ENCODE measurements at regions not wholly inside any gene's neighbourhood (a gene's known extent, or its start where the extent isn't known, plus 50 kb on each side); places are given as distances from the start of the nearest gene placed in this dataset.
A peak's percentile ranks its signal among the peaks of the same experiment; 100 is the strongest.

GRCh38 chr2:226308323-226308680, 491.3 kb downstream of the IRS1 start:
- Histone ChIP-seq H3K27ac (no peak overlapping the region), H3K9me3 (no peaks in the 10 kb centered on the region), H3K4me3 (no peak overlapping the region), H3K4me1 (peaks cover 7% of the 10 kb centered on the region; the same call in 1 of the 3 replicates), H3K4me2 (no peak overlapping the region)
- WGBS (ENCODE audit: missing lambda C conversion rate), result 66% methylated on average over 2 of the region's 2 CpGs
- ATAC-seq, result no peak
- no peak for FAIRE-seq
- TF ChIP-seq, protein P1, sequence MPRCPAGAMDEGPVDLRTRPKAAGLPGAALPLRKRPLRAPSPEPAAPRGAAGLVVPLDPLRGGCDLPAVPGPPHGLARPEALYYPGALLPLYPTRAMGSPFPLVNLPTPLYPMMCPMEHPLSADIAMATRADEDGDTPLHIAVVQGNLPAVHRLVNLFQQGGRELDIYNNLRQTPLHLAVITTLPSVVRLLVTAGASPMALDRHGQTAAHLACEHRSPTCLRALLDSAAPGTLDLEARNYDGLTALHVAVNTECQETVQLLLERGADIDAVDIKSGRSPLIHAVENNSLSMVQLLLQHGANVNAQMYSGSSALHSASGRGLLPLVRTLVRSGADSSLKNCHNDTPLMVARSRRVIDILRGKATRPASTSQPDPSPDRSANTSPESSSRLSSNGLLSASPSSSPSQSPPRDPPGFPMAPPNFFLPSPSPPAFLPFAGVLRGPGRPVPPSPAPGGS (IDR thresholded peaks at IDR 0.05), result no peak
- TF ChIP-seq PHF8 (IDR thresholded peaks at IDR 0.05; ENCODE audit: borderline replicate concordance, low read depth) (no peak), RAD21 (conservative IDR thresholded peaks at IDR 0.05 in 1 of 2, IDR thresholded peaks at IDR 0.05 in 1 of 2) (no peak), ESRRA (IDR thresholded peaks at IDR 0.05; ENCODE audit: borderline replicate concordance, low read length) (no peak), HOXB13 (CRISPR knock-in tag; IDR thresholded peaks at IDR 0.05; ENCODE audit: low read depth) (no peak), HOXA7 (CRISPR knock-in tag; IDR thresholded peaks at IDR 0.05) (no peak), MAZ (IDR thresholded peaks at IDR 0.05; ENCODE audit: borderline replicate concordance, low read depth, low read length) (no peak), FOSL2 (IDR thresholded peaks at IDR 0.05) (no peak), FOSL2 (CRISPR knock-in tag; IDR thresholded peaks at IDR 0.05) (no peak), KDM1A (IDR thresholded peaks at IDR 0.05; ENCODE audit: low read depth) (no peak), CHD2 (IDR thresholded peaks at IDR 0.05; ENCODE audit: low read length, partially characterized antibody) (no peak)
- TF ChIP-seq, protein P2, sequence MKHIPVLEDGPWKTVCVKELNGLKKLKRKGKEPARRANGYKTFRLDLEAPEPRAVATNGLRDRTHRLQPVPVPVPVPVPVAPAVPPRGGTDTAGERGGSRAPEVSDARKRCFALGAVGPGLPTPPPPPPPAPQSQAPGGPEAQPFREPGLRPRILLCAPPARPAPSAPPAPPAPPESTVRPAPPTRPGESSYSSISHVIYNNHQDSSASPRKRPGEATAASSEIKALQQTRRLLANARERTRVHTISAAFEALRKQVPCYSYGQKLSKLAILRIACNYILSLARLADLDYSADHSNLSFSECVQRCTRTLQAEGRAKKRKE (CRISPR knock-in tag; IDR thresholded peaks at IDR 0.05; ENCODE audit: low read depth), result no peak
- POLR2A ChIA-PET, result no interaction called here
- no peak for DNase-seq (ENCODE audit: low read depth in 1 of 2, low spot score in 1 of 2)
- CTCF ChIA-PET, result no interaction called here

DNA sequence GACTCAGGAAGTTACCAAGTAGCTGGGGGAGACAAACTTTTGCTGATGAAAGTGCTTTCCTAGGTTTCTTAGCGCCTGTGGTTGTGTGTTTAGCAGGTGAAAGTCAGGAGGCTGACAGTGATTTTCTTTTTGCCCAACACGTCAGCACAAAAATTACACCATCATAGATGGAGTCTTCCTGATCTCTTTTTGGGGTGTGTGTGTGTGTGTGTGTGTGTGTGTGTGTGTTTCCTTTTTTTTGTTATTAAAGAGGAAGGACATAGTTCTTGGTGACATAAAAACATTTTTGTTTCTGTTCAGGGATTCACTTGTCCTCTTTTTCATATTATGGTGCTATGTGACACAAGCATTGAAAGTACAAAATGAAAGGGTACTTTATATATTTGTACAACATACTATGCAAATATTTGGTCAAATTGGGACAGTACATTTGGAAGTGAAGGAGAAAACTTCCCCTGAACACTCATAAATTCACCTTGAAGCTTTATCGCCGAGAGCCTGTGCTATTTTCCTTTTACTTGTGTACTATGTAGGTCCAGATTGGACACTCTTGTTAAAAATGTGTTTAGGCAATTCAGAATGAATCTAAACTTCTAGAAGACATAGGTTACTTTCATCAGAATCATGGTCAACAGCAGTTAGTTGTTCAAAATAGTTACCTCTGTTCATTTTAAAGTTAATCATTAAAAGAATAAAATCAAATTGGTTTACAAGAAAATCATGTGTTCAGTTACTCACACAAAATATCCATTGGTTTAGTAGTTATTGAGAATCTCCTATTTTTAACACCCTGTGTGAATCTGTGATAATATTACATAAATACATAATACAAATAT, 491.9 kb downstream of the IRS1 start:
- ATAC-seq, result no peak
- no peak for DNase-seq (ENCODE audit: low read depth in 1 of 2, low spot score in 1 of 2)
- Histone ChIP-seq H3K27ac (no peak overlapping the region), H3K4me1 (peaks cover 7% of the 10 kb centered on the region; the same call in 1 of the 3 replicates), H3K4me2 (no peak overlapping the region), H3K9me3 (no peaks in the 10 kb centered on the region), H3K4me3 (no peak overlapping the region)
- WGBS (ENCODE audit: missing lambda C conversion rate), result 87% methylated on average over 4 of the region's 4 CpGs
- CTCF ChIA-PET, result no interaction called here
- POLR2A ChIA-PET, result no interaction called here
- no peak for FAIRE-seq
- TF ChIP-seq EHMT2 (IDR thresholded peaks at IDR 0.05; ENCODE audit: low read depth), result no peak
- TF ChIP-seq NFE2L2 (conservative IDR thresholded peaks at IDR 0.05; ENCODE audit: low read length), result no peak
- TF ChIP-seq RARB (CRISPR knock-in tag; IDR thresholded peaks at IDR 0.05), result no peak
- TF ChIP-seq ZC3H11A (IDR thresholded peaks at IDR 0.05), result no peak
- TF ChIP-seq TFCP2L1 (CRISPR knock-in tag; IDR thresholded peaks at IDR 0.05), result no peak
- TF ChIP-seq HDAC2 (IDR thresholded peaks at IDR 0.05), result no peak

- Histone ChIP-seq H3K9me3 (no peaks in the 10 kb centered on the region), H3K27ac (no peak overlapping the region), H3K4me3 (no peak overlapping the region), H3K4me1 (peaks cover 7% of the 10 kb centered on the region; the same call in 1 of the 3 replicates), H3K4me2 (no peak overlapping the region)
- 0 out of 2 replicates have a peak, but pooled peaks have one; percentile 53 for TF ChIP-seq HDAC2 (IDR thresholded peaks at IDR 0.05)
- no peak for TF ChIP-seq EP300 (IDR thresholded peaks at IDR 0.05)
- no peak for ATAC-seq
- 94% methylated on average over 2 of the region's 2 CpGs for WGBS (ENCODE audit: missing lambda C conversion rate)
- POLR2A ChIA-PET, result no interaction called here
- DNase-seq (ENCODE audit: low read depth in 1 of 2, low spot score in 1 of 2), result no peak
- FAIRE-seq, result no peak
- CTCF ChIA-PET, result no interaction called here
Observed at GRCh38 chr2:226306969-226307368, 492.7 kb downstream of the IRS1 start.

- ATAC-seq (no peak), DNase-seq (ENCODE audit: low read depth in 1 of 2, low spot score in 1 of 2) (no peak), FAIRE-seq (no peak)
- TF ChIP-seq EP300 (IDR thresholded peaks at IDR 0.05), result no peak
- TF ChIP-seq FOSB (CRISPR knock-in tag; IDR thresholded peaks at IDR 0.05), result no peak
- TF ChIP-seq TP53 (CRISPR knock-in tag; IDR thresholded peaks at IDR 0.05), result no peak
- no peak for TF ChIP-seq RNF2 (IDR thresholded peaks at IDR 0.05; ENCODE audit: borderline replicate concordance, low read depth)
- no peak for TF ChIP-seq POLR2A (IDR thresholded peaks at IDR 0.05; ENCODE audit: low read length)
- TF ChIP-seq CBX8 (IDR thresholded peaks at IDR 0.05), result no peak
- no peak for TF ChIP-seq CBX2 (IDR thresholded peaks at IDR 0.05; ENCODE audit: borderline replicate concordance, low read depth)
- no peak for TF ChIP-seq KDM5A (IDR thresholded peaks at IDR 0.05)
- no peak for TF ChIP-seq CEBPB (IDR thresholded peaks at IDR 0.05)
- no peak for TF ChIP-seq CHD2 (IDR thresholded peaks at IDR 0.05; ENCODE audit: low read length, partially characterized antibody)
- no peak for TF ChIP-seq JUN (IDR thresholded peaks at IDR 0.05)
- no peak for TF ChIP-seq HES2 (IDR thresholded peaks at IDR 0.05)
- no peak for TF ChIP-seq HOXB13 (CRISPR knock-in tag; IDR thresholded peaks at IDR 0.05; ENCODE audit: low read depth)
- no peak for TF ChIP-seq BHLHE40 (IDR thresholded peaks at IDR 0.05; ENCODE audit: low read depth, low read length)
- TF ChIP-seq ESRRA (IDR thresholded peaks at IDR 0.05; ENCODE audit: borderline replicate concordance, low read length), result no peak
- Histone ChIP-seq H3K27ac (no peak overlapping the region), H3K4me2 (no peak overlapping the region), H3K4me1 (peaks cover 7% of the 10 kb centered on the region; the same call in 1 of the 3 replicates), H3K9me3 (no peaks in the 10 kb centered on the region), H3K4me3 (no peak overlapping the region)
- ChIA-PET POLR2A (no interaction called here), CTCF (no interaction called here)
- WGBS (ENCODE audit: missing lambda C conversion rate), result no CpG with 5 or more reads among the region's 3 CpGs
Observed at GRCh38 chr2:226304308-226304707, 495.3 kb downstream of the IRS1 start.

Measured in A549 (cell line).